GM19455 (cell line): ENCODE measurements at regions not wholly inside any gene's neighbourhood (a gene's known extent, or its start where the extent isn't known, plus 50 kb on each side); places are given as distances from the start of the nearest gene placed in this dataset.

Experiments
- ATAC-seq: cut with Tn5 transposase; IDR thresholded peaks from one replicate; pipeline ENCODE4 v1.9.1; 2021; ENCODE audit not compliant: unreplicated experiment

- ATAC-seq, result no peak
Measured at GRCh38 chr2:126824663-126825062, 74.0 kb upstream of the TEX51 start.

GRCh38 chr2:126825316-126825715 is 73.4 kb upstream of the TEX51 start:
- no peak for ATAC-seq

- no peak for ATAC-seq
Measured at GRCh38 chr2:126826491-126826890, 72.2 kb upstream of the TEX51 start.

- ATAC-seq, result no peak
Measured at GRCh38 chr2:126827371-126827770, 71.3 kb upstream of the TEX51 start.

GRCh38 chr2:126828051-126828450 is 70.6 kb upstream of the TEX51 start:
- ATAC-seq, result no peak

GRCh38 chr2:126828491-126828890 is 70.2 kb upstream of the TEX51 start:
- ATAC-seq, result no peak

- no peak for ATAC-seq
Measured at GRCh38 chr2:126831234-126832005, 67.3 kb upstream of the TEX51 start.

- ATAC-seq, result no peak
Measured at GRCh38 chr2:126832014-126832413, 66.7 kb upstream of the TEX51 start.

- ATAC-seq, result no peak
Measured at GRCh38 chr2:126832757-126833156, 65.9 kb upstream of the TEX51 start.

- ATAC-seq, result no peak
Measured at GRCh38 chr2:126834006-126834659, 64.6 kb upstream of the TEX51 start.

GRCh38 chr2:126835261-126835660 is 63.4 kb upstream of the TEX51 start:
- ATAC-seq, result no peak

GRCh38 chr2:126835831-126836230 is 62.9 kb upstream of the TEX51 start:
- no peak for ATAC-seq

- no peak for ATAC-seq
Measured at GRCh38 chr2:126836761-126837679, 61.7 kb upstream of the TEX51 start.

GRCh38 chr2:126837966-126838715 is 60.5 kb upstream of the TEX51 start:
- no peak for ATAC-seq

GRCh38 chr2:126838716-126838985 is 60.0 kb upstream of the TEX51 start:
- ATAC-seq, result no peak

- no peak for ATAC-seq
Measured at GRCh38 chr2:126839796-126840195, 58.9 kb upstream of the TEX51 start.

GRCh38 chr2:126843081-126843480 is 55.6 kb upstream of the TEX51 start:
- ATAC-seq, result no peak

GRCh38 chr2:126846241-126846640 is 52.4 kb upstream of the TEX51 start:
- ATAC-seq, result no peak
